ENCODE measurements at regions not wholly inside any gene's neighbourhood (a gene's known extent, or its start where the extent isn't known, plus 50 kb on each side); places are given as distances from the start of the nearest gene placed in this dataset.

GRCh38 chr20:39835130-39835842, 853.8 kb downstream of the MAFB start:
- no peaks in the 10 kb centered on the region for H3K36me3 ChIP-seq
- WGBS, 4 donors, result 40 to 61% (median 43%) methylated on average over 7 of the region's 7 CpGs
- peak; percentile 68 to 89 (median 73) for ATAC-seq
- intact Hi-C loops (cut with DNase I), result no loop called here
- no peaks in the 10 kb centered on the region for H3K27me3 ChIP-seq
- TF ChIP-seq POLR2A (IDR thresholded peaks at IDR 0.05), result no peak
- no peak for TF ChIP-seq CTCF (IDR thresholded peaks at IDR 0.05)
- H3K27ac ChIP-seq, result peak overlapping the region in 5 of 12 donors; percentile 6 to 53 (median 25)
- no peak overlapping the region for H3K4me3 ChIP-seq
- DNase-seq, result peak in 3 of 5 donors; percentile 44 to 60 (median 46)
- H3K9me3 ChIP-seq, result no peaks in the 10 kb centered on the region
- H3K4me1 ChIP-seq, result peaks cover 0 to 3% (median 0%) of the 10 kb centered on the region in 12 donors

GRCh38 chr20:39830903-39831302, 858.1 kb downstream of the MAFB start:
- no peak for DNase-seq
- H3K4me3 ChIP-seq, result no peak overlapping the region
- peaks cover 0 to 3% (median 0%) of the 10 kb centered on the region in 12 donors for H3K4me1 ChIP-seq
- TF ChIP-seq CTCF (IDR thresholded peaks at IDR 0.05) (no peak), POLR2A (IDR thresholded peaks at IDR 0.05) (no peak)
- H3K9me3 ChIP-seq, result no peaks in the 10 kb centered on the region
- H3K27ac ChIP-seq, result no peak overlapping the region
- intact Hi-C loops (cut with DNase I), result loop anchor here in 1 of 10 donors (5.0 kb wide), 1 partner anchor 41 kb away; no protein-coding TSS in a partner anchor
- H3K27me3 ChIP-seq, result peaks cover 0 to 4% (median 0%) of the 10 kb centered on the region in 9 donors
- no peak for ATAC-seq
- no peaks in the 10 kb centered on the region for H3K36me3 ChIP-seq
- WGBS, 4 donors, result 96 to 99% (median 97%) methylated on average over 2 of the region's 2 CpGs

- H3K4me3 ChIP-seq, result no peak overlapping the region
- intact Hi-C loops (cut with DNase I), result loop anchor here in 1 of 10 donors (5.0 kb wide), 1 partner anchor 43 kb away; no protein-coding TSS in a partner anchor
- 29 to 44% (median 43%) methylated on average over 3 of the region's 3 CpGs for whole genome bisulfite sequencing, 4 donors
- no peak for TF ChIP-seq CTCF (IDR thresholded peaks at IDR 0.05)
- no peak for TF ChIP-seq POLR2A (IDR thresholded peaks at IDR 0.05)
- H3K27ac ChIP-seq, result no peak overlapping the region
- no peaks in the 10 kb centered on the region for H3K9me3 ChIP-seq
- peaks cover 0 to 8% (median 0%) of the 10 kb centered on the region in 12 donors for H3K4me1 ChIP-seq
- H3K27me3 ChIP-seq, result peaks cover 0 to 4% (median 0%) of the 10 kb centered on the region in 9 donors
- ATAC-seq (no peak), DNase-seq (no peak)
- no peaks in the 10 kb centered on the region for H3K36me3 ChIP-seq
These were observed 859.4 kb downstream of the MAFB start for GRCh38 chr20:39829661-39830060.

- ATAC-seq (peak in 1 of 4 donors; percentile 28), DNase-seq (no peak)
- Histone ChIP-seq H3K36me3 (no peaks in the 10 kb centered on the region), H3K9me3 (no peaks in the 10 kb centered on the region), H3K27ac (no peak overlapping the region), H3K4me1 (peaks cover 0 to 8% (median 0%) of the 10 kb centered on the region in 12 donors), H3K4me3 (no peak overlapping the region), H3K27me3 (peaks cover 0 to 4% (median 0%) of the 10 kb centered on the region in 9 donors)
- TF ChIP-seq POLR2A (IDR thresholded peaks at IDR 0.05) (no peak), CTCF (IDR thresholded peaks at IDR 0.05) (peak in 10 of 12 donors; percentile 17 to 51 (median 32))
- 37 to 50% (median 44%) methylated on average over 3 of the region's 3 CpGs for WGBS, 4 donors
- intact Hi-C loops (cut with DNase I), result no loop called here
These were observed 859.8 kb downstream of the MAFB start for GRCh38 chr20:39829256-39829655.
